ENCODE measurements at regions not wholly inside any gene's neighbourhood (a gene's known extent, or its start where the extent isn't known, plus 50 kb on each side); places are given as distances from the start of the nearest gene placed in this dataset.
A peak's percentile ranks its signal among the peaks of the same experiment; 100 is the strongest.
"Not testable (repeated sequence)": the region's sequence is repeated elsewhere in the genome, so short reads cannot be mapped to it uniquely, and the experiment has no call there.

DNA sequence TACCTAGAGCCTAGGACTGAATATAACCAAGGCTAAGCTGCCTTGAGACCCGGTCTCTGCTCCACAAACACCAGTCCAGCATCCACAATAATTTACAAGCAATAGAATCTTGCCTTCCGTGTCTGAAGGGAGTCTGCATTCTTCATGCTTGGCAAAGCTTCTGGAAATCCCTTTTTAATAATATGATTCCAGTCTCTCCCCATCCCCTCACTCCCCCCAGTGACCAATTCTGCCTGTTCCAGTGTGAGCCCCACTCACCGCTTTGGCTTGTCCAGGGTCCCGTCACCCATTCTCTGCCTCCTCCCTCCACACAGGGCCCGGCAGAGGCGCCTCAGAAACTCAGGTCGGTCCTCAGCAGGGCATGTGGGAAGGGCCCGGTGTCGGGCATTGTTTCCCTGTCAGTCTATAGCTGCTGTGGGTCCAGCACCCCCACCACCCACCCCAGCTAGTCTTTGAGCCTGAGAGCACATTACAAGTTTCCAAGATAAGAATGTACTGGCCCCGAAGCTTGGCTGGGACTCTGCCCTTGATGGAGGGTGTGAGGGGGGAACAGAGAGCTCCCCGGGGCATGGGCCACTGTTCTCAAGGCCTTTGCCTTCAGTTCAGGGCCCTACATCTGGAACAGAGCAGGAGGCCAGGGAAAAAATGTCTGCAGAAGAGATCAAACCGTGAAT is 129.7 kb upstream of the MYCN start:
- no peak for DNase-seq

GRCh38 chr2:15811367-15811766 is 129.0 kb upstream of the MYCN start:
- no peak for DNase-seq

GRCh38 chr2:15812187-15812780 is 128.1 kb upstream of the MYCN start:
- DNase-seq, result peak; percentile 15

DNA sequence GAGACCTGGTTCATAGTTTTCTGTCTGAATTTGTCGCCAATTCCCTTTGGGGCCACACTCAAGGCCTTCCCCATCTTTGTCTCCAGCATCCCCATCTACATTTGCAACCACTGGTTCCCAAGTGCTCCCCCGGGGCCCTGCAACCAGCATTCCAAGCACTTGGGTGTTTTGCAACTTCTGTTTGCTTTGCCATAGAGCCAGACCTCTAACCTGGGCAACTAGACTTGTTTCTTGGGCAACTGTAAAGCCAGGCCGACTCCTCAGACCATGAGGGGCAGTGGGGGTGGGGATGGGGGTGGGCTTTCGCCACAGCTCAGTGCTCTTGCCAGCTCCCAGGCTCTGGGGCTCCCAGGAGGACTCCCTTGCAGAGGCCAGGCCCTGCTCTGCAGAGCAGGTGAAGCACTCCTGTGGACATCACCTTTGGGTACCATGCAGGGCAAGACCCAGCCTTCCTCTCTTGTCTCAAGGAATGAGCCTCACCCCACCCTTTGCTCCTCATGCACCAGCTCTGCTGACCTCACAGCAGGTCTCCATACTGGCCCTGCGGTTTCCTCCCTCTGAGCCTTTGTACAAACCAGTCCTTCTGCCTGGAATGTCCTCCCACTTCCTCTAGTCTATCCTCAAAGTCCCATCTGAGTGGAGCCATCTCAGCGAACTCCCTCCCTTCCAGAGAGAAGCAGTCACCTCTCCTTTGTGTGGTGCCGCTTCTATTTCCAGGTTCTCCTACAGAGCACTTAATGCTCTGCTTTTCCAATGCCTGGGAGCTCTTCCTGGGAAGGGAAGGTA is 126.7 kb upstream of the MYCN start:
- DNase-seq, result no peak

GRCh38 chr2:15814403-15814802 is 125.9 kb upstream of the MYCN start:
- DNase-seq, result no peak

- no peak for DNase-seq
These were observed 125.4 kb upstream of the MYCN start for GRCh38 chr2:15814946-15815345.

DNA sequence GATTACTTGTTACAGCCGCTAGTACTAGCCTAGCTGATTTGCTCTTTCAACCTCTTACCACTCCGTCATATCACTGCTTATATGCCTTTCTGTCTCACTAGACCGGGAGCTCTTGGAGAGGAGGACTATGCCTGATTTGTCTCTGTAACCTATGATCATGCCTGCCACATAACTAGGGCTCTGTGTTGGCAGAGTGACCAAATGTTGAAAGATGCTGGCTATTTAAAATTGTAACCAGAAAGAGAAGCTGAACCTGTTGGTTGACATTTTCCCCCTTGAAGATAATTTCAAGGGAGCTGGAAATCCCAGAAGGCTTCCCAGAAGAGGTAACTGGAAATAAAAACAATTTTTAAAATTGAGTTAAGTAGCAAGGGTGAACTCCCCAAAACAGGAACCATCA is 124.1 kb upstream of the MYCN start:
- no peak for DNase-seq

GRCh38 chr2:15816674-15817406 is 123.5 kb upstream of the MYCN start:
- no peak for DNase-seq

DNA sequence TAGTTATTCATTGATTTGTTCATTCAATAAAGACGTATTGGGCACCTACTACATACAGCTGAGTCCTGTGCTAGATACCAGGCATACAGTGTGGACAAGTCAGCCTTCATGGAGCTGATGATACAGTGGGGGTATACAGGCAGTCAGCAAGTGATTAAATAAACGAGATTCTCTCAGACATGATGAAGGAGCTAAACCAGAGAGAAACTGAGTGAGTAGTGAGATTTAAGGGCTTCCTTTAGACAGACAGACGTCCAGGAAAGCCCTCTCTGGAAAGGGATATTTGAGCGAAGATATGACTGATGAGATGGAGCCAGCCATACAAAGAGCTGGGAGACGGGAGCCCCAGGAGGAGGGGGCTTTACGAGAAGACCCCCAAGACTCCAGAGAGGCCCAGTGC is 122.6 kb upstream of the MYCN start:
- DNase-seq, result no peak

GRCh38 chr2:15818318-15818753 is 122.0 kb upstream of the MYCN start:
- DNase-seq, result peak; percentile 67

DNA sequence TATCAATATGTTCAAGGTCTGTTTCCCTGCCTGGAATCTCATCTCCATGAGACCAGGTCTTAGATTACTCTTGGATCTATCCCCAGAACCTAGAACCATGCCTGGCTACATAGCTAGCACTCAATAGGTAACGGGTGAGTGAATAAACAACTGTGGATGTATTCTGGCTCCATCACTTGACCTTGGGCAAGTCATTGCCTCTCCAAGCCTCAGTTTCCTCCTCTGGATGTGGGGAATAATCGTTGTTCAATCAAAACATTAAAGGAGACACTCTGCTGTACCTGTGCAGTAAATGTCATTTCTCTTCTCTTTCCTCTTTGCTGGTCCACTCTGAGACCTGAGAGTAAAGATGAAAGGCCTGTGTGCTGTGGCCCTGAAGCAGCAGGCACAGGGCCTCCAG is 121.5 kb upstream of the MYCN start:
- DNase-seq, result no peak

DNA sequence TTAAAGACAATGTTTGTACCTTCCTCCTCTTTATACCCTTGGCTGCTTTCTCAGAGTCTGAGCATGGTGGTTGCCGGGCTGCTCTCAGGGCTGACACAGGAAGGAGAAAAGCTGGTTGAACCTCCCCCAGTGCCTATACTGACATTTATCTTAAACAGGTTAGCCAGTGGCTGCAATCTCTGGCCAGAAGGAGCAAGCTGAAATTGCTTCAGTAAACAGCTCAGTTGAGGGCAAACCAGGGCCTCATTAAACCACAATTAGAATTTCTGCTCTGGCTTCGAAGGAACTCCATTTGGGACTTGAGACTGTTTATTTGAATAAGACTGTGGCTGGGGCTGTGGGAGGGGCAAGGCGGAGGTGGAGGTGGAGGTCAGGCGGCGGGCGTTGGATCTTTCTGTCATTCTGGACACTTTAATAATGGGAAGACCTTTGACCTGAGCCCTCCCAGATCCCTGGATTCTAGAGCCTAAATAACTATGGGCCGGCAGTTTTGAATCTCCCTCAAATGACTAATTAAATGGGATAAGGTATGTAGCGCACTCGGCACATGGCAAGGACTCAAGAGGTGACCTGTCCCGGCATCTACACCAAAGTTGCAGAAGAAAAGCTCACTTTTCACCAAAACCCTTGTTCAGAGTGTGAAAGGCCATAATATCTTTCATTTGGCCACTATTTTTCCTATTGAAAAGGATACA is 120.6 kb upstream of the MYCN start:
- peak; percentile 5 for DNase-seq

DNA sequence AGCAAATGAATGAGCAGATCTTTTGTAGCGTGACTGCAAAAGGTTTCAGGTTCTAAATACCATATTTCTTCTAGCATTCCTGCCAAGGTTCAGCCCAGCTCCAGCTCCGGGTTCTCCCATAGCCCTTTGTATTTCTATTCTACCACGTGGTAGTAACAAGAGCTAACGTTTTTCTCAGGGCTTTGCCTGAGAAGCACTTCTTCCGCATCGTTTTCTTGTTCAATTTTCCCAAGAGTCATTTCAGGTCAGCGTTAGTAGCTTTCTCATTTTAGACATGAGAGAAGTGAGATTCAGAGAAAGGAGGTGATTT is 120.1 kb upstream of the MYCN start:
- no peak for DNase-seq

DNA sequence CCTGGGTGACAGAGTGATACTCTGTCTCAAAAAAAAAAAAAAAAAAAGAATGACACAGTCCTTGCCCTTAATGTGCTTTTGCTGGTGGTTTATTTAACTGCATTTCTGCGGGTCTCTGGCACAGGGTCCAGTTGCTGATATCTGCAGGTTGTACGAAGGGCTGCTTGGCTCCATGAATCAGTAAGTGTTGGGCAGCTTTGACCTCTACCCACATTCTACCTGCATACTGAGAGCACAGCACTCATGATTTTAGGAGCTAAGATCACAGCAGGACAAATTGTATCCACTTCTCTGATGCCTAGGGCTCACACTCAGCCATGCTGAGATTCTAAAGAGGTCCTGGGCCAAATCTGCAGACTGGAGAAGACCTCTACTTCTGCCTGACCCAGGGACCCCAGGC is 119.4 kb upstream of the MYCN start:
- no peak for DNase-seq

- DNase-seq, result no peak
These were observed 118.0 kb upstream of the MYCN start for GRCh38 chr2:15822151-15823044.

- DNase-seq, result no peak
These were observed 116.6 kb upstream of the MYCN start for GRCh38 chr2:15823459-15824396.

DNA sequence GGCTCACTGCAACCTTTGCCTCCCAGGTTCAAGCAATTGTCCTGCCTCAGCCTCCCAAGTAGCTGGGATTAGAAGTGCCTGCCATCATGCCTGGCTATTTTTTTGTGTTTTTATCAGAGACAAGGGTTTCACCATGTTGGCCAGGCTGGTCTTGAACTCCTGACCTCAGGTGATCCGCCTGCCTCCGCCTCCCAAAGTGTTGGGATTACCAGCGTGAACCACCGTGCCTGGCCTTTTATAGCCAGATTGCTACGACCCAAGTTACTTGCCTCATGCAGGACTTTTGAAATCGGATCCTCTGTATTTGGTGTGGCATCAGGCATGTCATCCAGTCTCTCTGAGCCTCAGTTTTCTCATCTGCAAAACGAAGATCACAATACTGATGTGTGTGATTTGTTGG is 115.9 kb upstream of the MYCN start:
- not testable (repeated sequence) for DNase-seq

DNA sequence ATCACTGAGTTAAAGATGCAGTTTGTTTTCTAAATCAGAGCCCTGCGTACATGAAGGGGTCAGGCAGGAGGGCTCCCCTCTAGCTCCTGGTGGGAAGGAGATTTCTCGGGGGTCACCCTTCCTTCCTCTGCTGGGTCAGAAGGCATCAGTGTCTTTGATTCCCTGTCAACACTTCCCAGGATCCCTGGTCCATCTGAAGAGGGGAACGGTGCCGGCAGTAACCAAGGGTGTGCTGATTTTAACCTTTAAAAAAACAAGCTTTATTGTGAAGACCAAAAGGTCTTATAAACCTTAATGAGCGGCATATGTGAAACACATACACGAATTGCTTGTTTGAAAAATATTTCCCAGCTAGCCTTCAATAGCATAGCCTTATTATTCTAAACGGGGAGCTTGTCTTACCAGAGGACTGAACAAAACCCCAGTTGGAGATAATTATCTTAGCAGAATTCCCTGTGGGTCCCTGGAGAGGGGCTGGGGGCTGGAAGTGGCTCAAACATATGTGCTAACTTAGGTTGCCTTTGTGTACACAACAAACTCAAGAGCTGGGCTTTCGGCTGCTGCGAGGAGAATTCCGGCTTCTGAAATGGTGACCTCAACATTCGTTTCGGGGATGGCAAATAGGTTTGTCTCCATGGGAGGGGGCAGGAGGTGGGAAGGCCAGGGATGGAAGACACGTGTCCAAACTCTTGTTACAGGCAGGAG is 114.9 kb upstream of the MYCN start:
- no peak for DNase-seq

GRCh38 chr2:15826273-15826717 is 114.1 kb upstream of the MYCN start:
- no peak for DNase-seq

GRCh38 chr2:15827001-15827400 is 113.3 kb upstream of the MYCN start:
- no peak for DNase-seq

Data from hematopoietic multipotent progenitor cell treated with erythropoietin and hydrocortisone succinate and interleukin-3 and kit ligand, for 4 days (in vitro differentiated cells).